SK-N-SH (cell line): ENCODE measurements at regions not wholly inside any gene's neighbourhood (a gene's known extent, or its start where the extent isn't known, plus 50 kb on each side); places are given as distances from the start of the nearest gene placed in this dataset.
A peak's percentile ranks its signal among the peaks of the same experiment; 100 is the strongest.

Source experiments
- CTCF ChIA-PET: fragments of 300-600, 350-600 bp; formaldehyde crosslinking; extraction: SDS; loops from one replicate; lab custom pipeline; 2021; lab: Yijun Ruan, JAX
- POLR2A ChIA-PET: fragments of 350-600 bp; sonication (Branson Sonifier 250); formaldehyde crosslinking; extraction: SDS; loops from one replicate; lab custom pipeline; 2020; ENCODE audit warnings: antibody characterized with exemption, inconsistent platforms; lab: Yijun Ruan, JAX
- DNase-seq: peaks from one replicate; pipeline ENCODE4 v3.0.0; 2012
- H2AFZ ChIP-seq: fragments of 200-600 bp; sonication (generic); 2 replicates; pipeline ENCODE4 v1.8.1; 2016; ENCODE audit warnings: antibody characterized with exemption, mild to moderate bottlenecking, low read depth
- H3F3A ChIP-seq: fragments of 200-600 bp; sonication (generic); replicated peaks from 2 replicates; pipeline ENCODE3; 2016; ENCODE audit warnings: antibody characterized with exemption, mild to moderate bottlenecking; ENCODE audit not compliant: insufficient read depth
- H3K27ac ChIP-seq, 2 experiments: fragments of 200-500 bp in 1 of 2; fragments of 200-600 bp in 1 of 2; sonication (Bioruptor generic) in 1 of 2; sonication (generic), shearing (Covaris generic) in 1 of 2; 2 replicates each; pipeline versions ENCODE4 v1.5.1 to v1.6.1; 2014 to 2016; ENCODE audit warnings: low read depth in 2 of 2, inconsistent platforms in 1 of 2, low read length in 1 of 2, mild to moderate bottlenecking in 1 of 2, mixed read lengths in 1 of 2
- H3K27me3 ChIP-seq: fragments of 200-600 bp; sonication (generic), shearing (Covaris generic); 2 replicates; pipeline ENCODE4 v1.6.1; 2016; ENCODE audit warnings: mixed run types; ENCODE audit not compliant: insufficient read depth
- H3K36me3 ChIP-seq, 2 experiments: fragments of 200-500 bp in 1 of 2; fragments of 200-600 bp in 1 of 2; sonication (Bioruptor generic) in 1 of 2; sonication (generic) in 1 of 2; replicated peaks in 1 of 2; 2 replicates each; pipeline versions ENCODE3 to v1.5.1; 2014 to 2016; ENCODE audit warnings: low read length in 1 of 2, mild to moderate bottlenecking in 1 of 2; ENCODE audit not compliant: insufficient read depth in 2 of 2, control insufficient read depth in 1 of 2
- H3K4me1 ChIP-seq, 2 experiments: fragments of 200-500 bp in 1 of 2; fragments of 200-600 bp in 1 of 2; sonication (Bioruptor generic) in 1 of 2; sonication (generic), shearing (Covaris generic) in 1 of 2; 2 replicates each; pipeline versions ENCODE4 v1.5.1 to v1.6.1; 2014 to 2016; ENCODE audit warnings: low read depth in 1 of 2, low read length in 1 of 2, mixed run types in 1 of 2; ENCODE audit not compliant: insufficient read depth in 2 of 2, control insufficient read depth in 1 of 2
- H3K4me2 ChIP-seq: fragments of 200-600 bp; sonication (generic), shearing (Covaris generic); 2 replicates; pipeline ENCODE4 v1.6.1; 2017; ENCODE audit warnings: mixed run types
- H3K4me3 ChIP-seq, 2 experiments: fragments of 200-500 bp in 1 of 2; fragments of 200-600 bp in 1 of 2; sonication (Bioruptor generic) in 1 of 2; sonication (generic), shearing (Covaris generic) in 1 of 2; 2 replicates each; pipeline versions ENCODE4 v1.5.1 to v1.8.1; 2014 to 2016; ENCODE audit warnings: low read depth in 2 of 2, inconsistent platforms in 1 of 2, low read length in 1 of 2, mild to moderate bottlenecking in 1 of 2, mixed read lengths in 1 of 2, moderate library complexity in 1 of 2
- H3K79me2 ChIP-seq: fragments of 200-600 bp; sonication (generic); 2 replicates; pipeline ENCODE4 v1.8.1; 2017; ENCODE audit warnings: mild to moderate bottlenecking; ENCODE audit not compliant: insufficient read depth
- H3K9ac ChIP-seq: fragments of 200-600 bp; sonication (generic); 2 replicates; pipeline ENCODE4 v1.6.1; 2017; ENCODE audit warnings: mixed run types
- H3K9me2 ChIP-seq: fragments of 200-600 bp; sonication (generic); 2 replicates; pipeline ENCODE4 v1.6.1; 2017; ENCODE audit warnings: mixed run types
- H3K9me3 ChIP-seq: fragments of 200-600 bp; sonication (generic); 2 replicates; pipeline ENCODE4 v1.6.1; 2017; ENCODE audit warnings: mixed run types, mild to moderate bottlenecking, moderate library complexity
- H4K20me1 ChIP-seq: fragments of 200-600 bp; sonication (generic); 2 replicates; pipeline ENCODE4 v1.6.1; 2017; ENCODE audit warnings: mild to moderate bottlenecking, mixed run types; ENCODE audit not compliant: insufficient read depth
- CHD2 ChIP-seq: fragments of 150-350 bp; IDR thresholded peaks from 2 replicates; pipeline ENCODE4 v1.6.1; 2018; ENCODE audit warnings: low read length; ENCODE audit not compliant: partially characterized antibody
- CTCF ChIP-seq: fragments of 200-600 bp; sonication (generic); IDR thresholded peaks from 2 replicates; pipeline ENCODE4 v1.6.1; 2017; ENCODE audit warnings: antibody characterized with exemption, mild to moderate bottlenecking, moderate library complexity
- ELF1 ChIP-seq: IDR thresholded peaks from 2 replicates; pipeline ENCODE4 v1.4.0; 2012
- EP300 ChIP-seq, 2 experiments: IDR thresholded peaks; 2 replicates each; pipeline versions ENCODE4 v1.4.0 to v1.6.1; 2012; ENCODE audit warnings: borderline replicate concordance in 1 of 2, low read depth in 1 of 2, low read length in 1 of 2
- EZH2phosphoT487 ChIP-seq: fragments of 200-600 bp; sonication (generic); IDR thresholded peaks from 2 replicates; pipeline ENCODE4 v1.6.1; 2017; ENCODE audit warnings: low read depth, mixed run types, mild to moderate bottlenecking, antibody characterized with exemption, moderate library complexity, borderline replicate concordance
- FOXJ3 ChIP-seq: sonication (generic); formaldehyde crosslinking; IDR thresholded peaks from 2 replicates; pipeline ENCODE4 v1.5.1; 2020; ENCODE audit warnings: mild to moderate bottlenecking, missing genetic modification reagents
- GABPA ChIP-seq: IDR thresholded peaks from 2 replicates; pipeline ENCODE4 v1.4.0; 2012; ENCODE audit warnings: low read depth, mild to moderate bottlenecking
- GATA2 ChIP-seq: sonication (generic); formaldehyde crosslinking; IDR thresholded peaks from 2 replicates; pipeline ENCODE4 v1.5.0; 2020; ENCODE audit warnings: mild to moderate bottlenecking, missing genetic modification reagents
- IRF3 ChIP-seq: fragments of 150-350 bp; IDR thresholded peaks from 2 replicates; pipeline ENCODE4 v1.6.1; 2016; ENCODE audit warnings: mild to moderate bottlenecking, low read depth, low read length
- JUND ChIP-seq: IDR thresholded peaks from 2 replicates; pipeline ENCODE4 v1.4.0; 2012
- MEF2A ChIP-seq: IDR thresholded peaks from 2 replicates; pipeline ENCODE4 v1.4.0; 2012; ENCODE audit warnings: low read depth, borderline replicate concordance
- MXI1 ChIP-seq: IDR thresholded peaks from 2 replicates; pipeline ENCODE4 v1.6.1; 2012; ENCODE audit warnings: mild to moderate bottlenecking, low read depth, low read length, improper control_type of control experiment
- NFIC ChIP-seq: IDR thresholded peaks from 2 replicates; pipeline ENCODE4 v1.4.0; 2012; ENCODE audit warnings: borderline replicate concordance
- PBX3 ChIP-seq: IDR thresholded peaks from 2 replicates; pipeline ENCODE4; 2012
- POLR2AphosphoS5 ChIP-seq: IDR thresholded peaks from 2 replicates; pipeline ENCODE4 v1.6.1; 2012; ENCODE audit warnings: low read depth, low read length
- RCOR1 ChIP-seq: fragments of 150-350 bp; IDR thresholded peaks from 2 replicates; pipeline ENCODE4 v1.6.1; 2017; ENCODE audit warnings: antibody characterized with exemption, low read length
- REST ChIP-seq: IDR thresholded peaks from 2 replicates; pipeline ENCODE4 v1.6.1; 2012; ENCODE audit warnings: mild to moderate bottlenecking, low read depth, low read length, moderate library complexity
- RFX5 ChIP-seq: IDR thresholded peaks from 2 replicates; pipeline ENCODE4 v1.6.1; 2012; ENCODE audit warnings: mild to moderate bottlenecking, improper control_type of control experiment, low read length
- RXRA ChIP-seq: IDR thresholded peaks from 2 replicates; pipeline ENCODE4 v1.4.0; 2012; ENCODE audit warnings: low read depth, mild to moderate bottlenecking, borderline replicate concordance
- SMC3 ChIP-seq: IDR thresholded peaks from 2 replicates; pipeline ENCODE4 v1.6.1; 2012; ENCODE audit warnings: low read depth, low read length, improper control_type of control experiment
- TAF1 ChIP-seq: IDR thresholded peaks from 2 replicates; pipeline ENCODE4 v1.6.1; 2012; ENCODE audit warnings: low read depth, mild to moderate bottlenecking, low read length, moderate library complexity, borderline replicate concordance
- TCF12 ChIP-seq: IDR thresholded peaks from 2 replicates; pipeline ENCODE4 v1.4.0; 2012
- TEAD4 ChIP-seq: IDR thresholded peaks from 2 replicates; pipeline ENCODE4 v1.4.0; 2012; ENCODE audit warnings: mild to moderate bottlenecking, borderline replicate concordance; ENCODE audit not compliant: insufficient read depth
- USF1 ChIP-seq: IDR thresholded peaks from 2 replicates; pipeline ENCODE4 v1.4.0; 2012; ENCODE audit warnings: low read depth, borderline replicate concordance
- USF2 ChIP-seq: fragments of 150-350 bp; IDR thresholded peaks from 2 replicates; pipeline ENCODE4 v1.6.1; 2017; ENCODE audit warnings: antibody characterized with exemption, low read length, low read depth, borderline replicate concordance
- YY1 ChIP-seq: IDR thresholded peaks from 2 replicates; pipeline ENCODE4 v1.4.0; 2012; ENCODE audit warnings: low read depth, mild to moderate bottlenecking
- WGBS: methylation state at CpG from one replicate; pipeline ENCODE4 v1.1.6; 2017; ENCODE audit warnings: low lambda C conversion rate; 5-methylcytosine and 5-hydroxymethylcytosine counted together

- Histone ChIP-seq H3K79me2 (no peaks in the 10 kb centered on the region), H2AFZ (peak overlapping the region; percentile 62; the same call in 1 of the 2 replicates), H3K9ac (no peak overlapping the region), H3K9me2 (no peaks in the 10 kb centered on the region), H3K4me3 (no peak overlapping the region), H3K27ac (peak overlapping the region; percentile 63 to 71; a peak in 3 of 4 replicates), H3K9me3 (no peaks in the 10 kb centered on the region), H3K4me1 (peaks cover 0 to 5% of the 10 kb centered on the region in 2 experiments; a peak in 3 of 4 replicates), H4K20me1 (no peaks in the 10 kb centered on the region), H3F3A (peaks cover 15% of the 10 kb centered on the region), H3K27me3 (no peaks in the 10 kb centered on the region), H3K4me2 (no peak overlapping the region), H3K36me3 (no peaks in the 10 kb centered on the region)
- no peak for DNase-seq
- ChIA-PET POLR2A (no interaction called here), CTCF (interaction anchor here (0.9 to 1.5 kb wide), 3 partner anchors 13 to 62 kb away, joined by 3 to 4 read pairs (median 4); no protein-coding TSS in a partner anchor)
- WGBS, result 65% methylated on average over 2 of the region's 2 CpGs
- TF ChIP-seq FOXJ3 (CRISPR knock-in tag) (no peak), RXRA (0 out of 2 replicates have a peak, but pooled peaks have one; percentile 13), PBX3 (peak; percentile 75), USF1 (no peak), TCF12 (peak; percentile 87), SMC3 (no peak), YY1 (no peak), CTCF (no peak), POLR2AphosphoS5 (no peak), RFX5 (no peak), GABPA (no peak), RCOR1 (no peak), CHD2 (no peak), NFIC (peak; percentile 64; the same call in 1 of the 2 replicates), REST (no peak), MXI1 (no peak), JUND (peak; percentile 76), TEAD4 (no peak), ELF1 (peak; percentile 29; the same call in 1 of the 2 replicates), IRF3 (no peak), TAF1 (no peak), USF2 (no peak), MEF2A (no peak), GATA2 (CRISPR knock-in tag) (no peak), EZH2phosphoT487 (no peak), EP300 (IDR thresholded peaks at IDR 0.05; ENCODE audit: borderline replicate concordance in 1 of 2, low read depth in 1 of 2, low read length in 1 of 2) (peak in 1 of 2 experiments; percentile 77; a peak in 2 of 4 replicates)
Observed at GRCh38 chr12:84738481-84738972, 174.1 kb downstream of the SLC6A15 start.
